ENCODE measurements at regions not wholly inside any gene's neighbourhood (a gene's known extent, or its start where the extent isn't known, plus 50 kb on each side); places are given as distances from the start of the nearest gene placed in this dataset.

DNA sequence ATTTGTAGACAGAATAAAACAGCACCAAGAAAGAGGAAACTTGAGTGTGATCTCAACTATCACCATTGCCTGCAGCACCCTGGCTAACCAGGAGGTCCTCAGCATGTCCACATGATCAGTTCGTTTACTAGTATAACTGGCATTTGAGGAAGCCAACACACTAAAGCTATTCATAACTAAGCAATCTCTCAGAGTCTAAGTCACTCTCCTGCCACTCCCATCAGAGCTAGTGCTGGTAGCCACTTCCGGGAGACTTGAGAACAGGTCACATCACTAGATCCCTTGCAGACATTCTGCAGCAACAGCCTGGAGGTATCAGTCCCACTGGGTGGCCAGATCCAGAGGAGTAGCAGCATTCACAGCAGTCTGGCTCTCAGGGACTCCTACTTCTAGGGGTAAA is 352.9 kb upstream of the OR4E1 start:
- H4K20me1 ChIP-seq (ENCODE audit: low read length) = no peaks in the 10 kb centered on the region
- DNase-seq (peak; percentile 19), ATAC-seq (no peak)
- peaks cover 66% of the 10 kb centered on the region for H3K27me3 ChIP-seq (ENCODE audit: low read length)
- no peak overlapping the region for H3K9ac ChIP-seq (ENCODE audit: low read length)
- intact Hi-C loops (cut with micrococcal nuclease) = no loop called here
- POLR2A ChIA-PET (ENCODE audit: unreplicated experiment) = no interaction called here
- H3K79me2 ChIP-seq (ENCODE audit: low read length) = no peaks in the 10 kb centered on the region
- no peak overlapping the region for H3K4me2 ChIP-seq (ENCODE audit: low read length)
- BruUV-seq (replicated peaks) = no TSS peak
- no peak overlapping the region for H2AFZ ChIP-seq (ENCODE audit: low read length)
- H3K9me2 ChIP-seq (replicated peaks; ENCODE audit: low read length) = no peaks in the 10 kb centered on the region
- H3K4me1 ChIP-seq (ENCODE audit: insufficient read depth, low read length) = no peaks in the 10 kb centered on the region
- H3K9me3 ChIP-seq (ENCODE audit: low read length) = no peaks in the 10 kb centered on the region
- H3K27ac ChIP-seq (ENCODE audit: low read length) = no peak overlapping the region
- no peaks in the 10 kb centered on the region for H3K36me3 ChIP-seq (ENCODE audit: low read depth, low read length)
- no peaks in the 10 kb centered on the region for H3F3A ChIP-seq (ENCODE audit: low read length, unreplicated experiment)
- CTCF ChIA-PET = no interaction called here
- TF ChIP-seq EZH2phosphoT487 (IDR thresholded peaks at IDR 0.05; ENCODE audit: borderline replicate concordance, low read length) = no peak
- TF ChIP-seq EZH2 (IDR thresholded peaks at IDR 0.05; ENCODE audit: low read length, unreplicated experiment) = no peak
- TF ChIP-seq CTCF (conservative IDR thresholded peaks at IDR 0.05; ENCODE audit: low read depth, low read length) = no peak
- H3K4me3 ChIP-seq (ENCODE audit: low read length) = no peak overlapping the region

DNA sequence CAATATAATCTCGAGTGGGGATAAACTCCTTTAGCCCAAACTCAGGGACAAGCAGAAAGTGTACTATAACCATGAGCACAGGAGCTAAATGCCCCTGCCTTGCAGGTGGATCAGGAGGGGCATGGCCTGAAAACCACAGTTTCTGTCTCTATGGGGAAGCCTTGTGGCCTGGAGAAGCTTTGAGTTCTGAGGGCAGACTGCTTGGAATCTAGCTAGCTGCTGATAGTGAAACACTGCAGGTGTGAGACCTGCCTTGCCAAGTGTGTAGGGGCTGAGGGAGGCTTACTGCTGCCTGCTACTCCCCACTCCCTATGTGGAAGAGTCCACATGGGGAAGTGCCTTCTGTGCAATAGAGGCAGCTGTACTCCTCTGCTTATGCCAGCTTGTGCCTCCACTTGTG is 352.3 kb upstream of the OR4E1 start:
- ChIA-PET CTCF (no interaction called here), POLR2A (ENCODE audit: unreplicated experiment) (interaction anchor here (0.6 kb wide), 1 partner anchor 147 kb away, joined by 3 read pairs; no protein-coding TSS in a partner anchor)
- no peaks in the 10 kb centered on the region for H3K79me2 ChIP-seq (ENCODE audit: low read length)
- DNase-seq = no peak
- H4K20me1 ChIP-seq (ENCODE audit: low read length) = no peaks in the 10 kb centered on the region
- H3K36me3 ChIP-seq (ENCODE audit: low read depth, low read length) = no peaks in the 10 kb centered on the region
- no peak overlapping the region for H3K27ac ChIP-seq (ENCODE audit: low read length)
- no peaks in the 10 kb centered on the region for H3K9me2 ChIP-seq (replicated peaks; ENCODE audit: low read length)
- no peak overlapping the region for H3K4me2 ChIP-seq (ENCODE audit: low read length)
- no peak overlapping the region for H3K4me3 ChIP-seq (ENCODE audit: low read length)
- intact Hi-C loops (cut with micrococcal nuclease) = no loop called here
- TF ChIP-seq CTCF (conservative IDR thresholded peaks at IDR 0.05; ENCODE audit: low read depth, low read length) (no peak), EZH2 (IDR thresholded peaks at IDR 0.05; ENCODE audit: low read length, unreplicated experiment) (no peak), EZH2phosphoT487 (IDR thresholded peaks at IDR 0.05; ENCODE audit: borderline replicate concordance, low read length) (no peak)
- no peaks in the 10 kb centered on the region for H3K9me3 ChIP-seq (ENCODE audit: low read length)
- H3K9ac ChIP-seq (ENCODE audit: low read length) = no peak overlapping the region
- no peak overlapping the region for H2AFZ ChIP-seq (ENCODE audit: low read length)
- H3K27me3 ChIP-seq (ENCODE audit: low read length) = peaks cover 67% of the 10 kb centered on the region
- no peaks in the 10 kb centered on the region for H3F3A ChIP-seq (ENCODE audit: low read length, unreplicated experiment)
- H3K4me1 ChIP-seq (ENCODE audit: insufficient read depth, low read length) = no peaks in the 10 kb centered on the region
- BruUV-seq (replicated peaks) = no TSS peak
- ATAC-seq = no peak

DNA sequence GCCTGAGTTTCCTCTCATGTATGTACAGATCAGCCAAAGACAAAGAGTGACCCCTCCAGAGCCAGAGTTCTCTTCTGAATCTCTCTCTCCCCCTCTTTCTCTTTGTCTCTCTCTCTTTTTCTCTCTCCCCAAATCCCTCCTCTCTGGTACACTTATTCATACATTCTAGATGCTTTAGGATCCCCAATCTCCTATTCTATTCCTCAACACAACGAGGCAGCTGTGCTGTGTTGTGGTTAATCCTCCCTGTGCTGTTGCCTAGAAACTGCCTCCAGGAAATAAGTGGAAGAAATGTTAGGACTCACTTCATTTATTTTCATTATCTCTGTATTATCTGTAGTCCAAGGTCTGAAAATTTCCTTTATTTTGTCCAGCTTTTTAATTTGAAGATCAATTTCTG is 350.5 kb upstream of the OR4E1 start:
- H4K20me1 ChIP-seq (ENCODE audit: low read length) = no peaks in the 10 kb centered on the region
- no peaks in the 10 kb centered on the region for H3K36me3 ChIP-seq (ENCODE audit: low read depth, low read length)
- peaks cover 66% of the 10 kb centered on the region for H3K27me3 ChIP-seq (ENCODE audit: low read length)
- H3K4me1 ChIP-seq (ENCODE audit: insufficient read depth, low read length) = no peaks in the 10 kb centered on the region
- no peaks in the 10 kb centered on the region for H3K9me2 ChIP-seq (replicated peaks; ENCODE audit: low read length)
- DNase-seq (no peak), ATAC-seq (no peak)
- H3K9me3 ChIP-seq (ENCODE audit: low read length) = no peaks in the 10 kb centered on the region
- no peak for TF ChIP-seq CTCF (conservative IDR thresholded peaks at IDR 0.05; ENCODE audit: low read depth, low read length)
- TF ChIP-seq EZH2phosphoT487 (IDR thresholded peaks at IDR 0.05; ENCODE audit: borderline replicate concordance, low read length) = no peak
- no peak for TF ChIP-seq EZH2 (IDR thresholded peaks at IDR 0.05; ENCODE audit: low read length, unreplicated experiment)
- H3K9ac ChIP-seq (ENCODE audit: low read length) = no peak overlapping the region
- no peaks in the 10 kb centered on the region for H3F3A ChIP-seq (ENCODE audit: low read length, unreplicated experiment)
- intact Hi-C loops (cut with micrococcal nuclease) = no loop called here
- POLR2A ChIA-PET (ENCODE audit: unreplicated experiment) = no interaction called here
- H3K4me2 ChIP-seq (ENCODE audit: low read length) = no peak overlapping the region
- no peak overlapping the region for H2AFZ ChIP-seq (ENCODE audit: low read length)
- CTCF ChIA-PET = no interaction called here
- H3K27ac ChIP-seq (ENCODE audit: low read length) = no peak overlapping the region
- H3K4me3 ChIP-seq (ENCODE audit: low read length) = no peak overlapping the region
- BruUV-seq (replicated peaks) = no TSS peak
- H3K79me2 ChIP-seq (ENCODE audit: low read length) = no peaks in the 10 kb centered on the region
